CD4-positive, CD25-positive, alpha-beta regulatory T cell (primary cell): ENCODE measurements at regions not wholly inside any gene's neighbourhood (a gene's known extent, or its start where the extent isn't known, plus 50 kb on each side); places are given as distances from the start of the nearest gene placed in this dataset.

ENCODE experiments used
- ATAC-seq, 2 donors: fragments of 150-1000 bp; cut with Tn5 transposase; one replicate each; pipeline ENCODE4 v1.10.0; 2021; ENCODE audit warnings: low read depth in 2 of 2, moderate number of reproducible peaks in 2 of 2, moderate library complexity in 1 of 2
- DNase-seq, 3 donors: peaks; one replicate each; pipeline versions ENCODE4 v3.0.0 to v3.0.0-alpha.2; 2012 to 2022; ENCODE audit warnings: mixed read lengths in 1 of 3
- H3K27ac ChIP-seq: one replicate; pipeline ENCODE4 v1.7.0; 2013; ENCODE audit warnings: mild to moderate bottlenecking, low read length; ENCODE audit not compliant: insufficient read depth, poor library complexity, severe bottlenecking
- H3K27me3 ChIP-seq: one replicate; pipeline ENCODE4 v1.7.0; 2013; ENCODE audit warnings: low read length; ENCODE audit not compliant: control insufficient read depth, insufficient read depth
- H3K36me3 ChIP-seq: one replicate; pipeline ENCODE4 v1.7.0; 2013; ENCODE audit warnings: mild to moderate bottlenecking, low read length, moderate library complexity; ENCODE audit not compliant: control insufficient read depth, insufficient read depth
- H3K4me1 ChIP-seq: 2 replicates; pipeline ENCODE4 v1.7.0; 2013; ENCODE audit warnings: mild to moderate bottlenecking, low read length; ENCODE audit not compliant: insufficient read depth, control insufficient read depth, poor library complexity, severe bottlenecking
- H3K4me3 ChIP-seq: one replicate; pipeline ENCODE4 v1.7.0; 2013; ENCODE audit warnings: low read depth, mild to moderate bottlenecking, low read length, moderate library complexity
- H3K9me3 ChIP-seq, 2 experiments: 1 replicate in 1 of 2; 2 replicates in 1 of 2; pipeline ENCODE4 v1.7.0; 2013; ENCODE audit warnings: low read length in 2 of 2, mild to moderate bottlenecking in 1 of 2, moderate library complexity in 1 of 2; ENCODE audit not compliant: control insufficient read depth in 2 of 2
- H3K27ac Mint-ChIP-seq, 3 donors: one replicate each; pipeline ENCODE4 v1.8.0; 2020 to 2022; ENCODE audit warnings: mild to moderate bottlenecking in 3 of 3, mixed read lengths in 3 of 3, moderate library complexity in 2 of 3
- H3K27me3 Mint-ChIP-seq: one replicate; pipeline ENCODE4 v1.8.0; 2022; ENCODE audit warnings: mild to moderate bottlenecking, mixed read lengths
- H3K36me3 Mint-ChIP-seq: one replicate; pipeline ENCODE4 v1.8.0; 2020; ENCODE audit warnings: mixed read lengths
- H3K4me1 Mint-ChIP-seq, 4 donors: one replicate each; pipeline ENCODE4 v1.8.0; 2020 to 2022; ENCODE audit warnings: mixed read lengths in 4 of 4, mild to moderate bottlenecking in 1 of 4
- H3K4me3 Mint-ChIP-seq, 4 donors: one replicate each; pipeline ENCODE4 v1.8.0; 2020 to 2022; ENCODE audit warnings: mild to moderate bottlenecking in 4 of 4, mixed read lengths in 4 of 4, moderate library complexity in 3 of 4
- H3K9me3 Mint-ChIP-seq, 7 donors: one replicate each; pipeline ENCODE4 v1.8.0; 2020 to 2022; ENCODE audit warnings: mixed read lengths in 7 of 7, mild to moderate bottlenecking in 3 of 7, moderate library complexity in 2 of 7

DNA sequence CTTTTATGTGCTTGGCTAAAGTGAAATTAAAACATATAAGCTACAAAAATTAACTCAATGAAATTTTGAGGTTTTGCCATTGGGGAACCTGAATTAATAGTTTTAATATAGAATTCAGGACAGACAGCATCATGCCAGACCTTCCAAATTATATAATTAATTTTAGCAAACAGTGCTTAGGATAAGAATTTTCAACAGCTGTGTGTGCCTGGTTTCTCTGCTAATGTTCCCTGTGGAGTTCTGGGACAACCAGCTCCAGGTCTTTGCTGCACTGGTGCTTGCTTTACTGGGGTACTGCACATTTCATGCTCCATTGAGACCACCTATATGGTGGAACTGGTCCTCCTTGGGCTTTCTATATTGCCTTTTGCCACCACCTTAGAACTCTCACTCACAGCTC is 199.5 kb downstream of the NDFIP2 start:
- Mint-ChIP-seq H3K27me3 (no peaks in the 10 kb centered on the region), H3K9me3 (peaks cover 0 to 12% (median 2%) of the 10 kb centered on the region in 7 donors), H3K36me3 (no peaks in the 10 kb centered on the region), H3K4me3 (no peak overlapping the region), H3K27ac (no peak overlapping the region), H3K4me1 (no peaks in the 10 kb centered on the region)
- no peaks in the 10 kb centered on the region for H3K36me3 ChIP-seq
- no peaks in the 10 kb centered on the region for H3K4me1 ChIP-seq
- no peaks in the 10 kb centered on the region for H3K9me3 ChIP-seq
- no peak overlapping the region for H3K4me3 ChIP-seq
- DNase-seq (no peak), ATAC-seq (no peak)
- no peaks in the 10 kb centered on the region for H3K27me3 ChIP-seq
- no peak overlapping the region for H3K27ac ChIP-seq

DNA sequence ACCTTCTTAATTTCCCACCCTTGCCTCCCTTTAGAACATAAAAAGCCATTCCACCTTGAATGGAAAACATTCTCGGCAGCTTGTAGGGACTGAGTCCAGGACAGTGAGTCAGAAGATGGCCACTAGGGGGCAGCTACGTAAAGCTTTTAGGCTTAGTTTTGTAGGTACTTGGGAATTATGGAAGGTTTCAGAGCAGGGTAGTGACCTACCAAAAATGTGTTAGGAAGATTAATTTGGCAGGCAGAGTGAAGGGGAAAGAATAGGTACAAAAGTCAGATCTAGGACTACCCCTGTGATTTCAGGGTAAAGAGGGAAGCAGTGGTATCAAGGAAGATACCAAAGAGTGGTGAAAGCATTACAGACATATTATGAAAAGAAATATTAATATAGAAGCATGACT is 198.4 kb downstream of the NDFIP2 start:
- DNase-seq: peak in 1 of 3 donors; percentile 43
- H3K27ac ChIP-seq: no peak overlapping the region
- no peak for ATAC-seq
- no peak overlapping the region for H3K27ac Mint-ChIP-seq
- no peaks in the 10 kb centered on the region for H3K27me3 ChIP-seq
- H3K4me3 ChIP-seq: no peak overlapping the region
- no peaks in the 10 kb centered on the region for H3K9me3 ChIP-seq
- no peaks in the 10 kb centered on the region for H3K27me3 Mint-ChIP-seq
- H3K9me3 Mint-ChIP-seq: peaks cover 0 to 7% (median 2%) of the 10 kb centered on the region in 7 donors
- no peaks in the 10 kb centered on the region for H3K36me3 Mint-ChIP-seq
- no peaks in the 10 kb centered on the region for H3K36me3 ChIP-seq
- H3K4me1 ChIP-seq: no peaks in the 10 kb centered on the region
- no peak overlapping the region for H3K4me3 Mint-ChIP-seq
- no peaks in the 10 kb centered on the region for H3K4me1 Mint-ChIP-seq

DNA sequence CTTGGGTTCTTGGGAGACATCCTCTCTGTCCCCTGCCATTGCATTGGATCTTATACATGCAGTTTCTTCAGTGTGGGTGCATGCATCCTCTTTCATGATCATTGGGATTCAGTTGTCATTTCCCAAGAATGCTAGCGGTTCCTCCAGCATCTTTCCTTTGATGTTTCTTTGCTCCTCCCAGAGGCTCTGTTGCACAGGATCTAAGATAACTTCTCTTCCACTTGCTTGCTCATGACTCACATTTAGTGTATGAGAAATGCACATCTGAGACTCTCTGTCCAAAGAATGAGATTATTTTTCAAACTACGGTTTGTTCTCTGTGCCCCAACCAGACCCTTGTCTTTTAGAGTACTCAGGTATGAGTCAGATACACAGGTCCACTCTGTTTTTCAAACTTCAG is 197.1 kb downstream of the NDFIP2 start:
- DNase-seq (no peak), ATAC-seq (no peak)
- peaks cover 0 to 4% (median 2%) of the 10 kb centered on the region in 7 donors for H3K9me3 Mint-ChIP-seq
- no peaks in the 10 kb centered on the region for H3K4me1 Mint-ChIP-seq
- Histone ChIP-seq H3K27ac (no peak overlapping the region), H3K4me3 (no peak overlapping the region), H3K36me3 (no peaks in the 10 kb centered on the region), H3K9me3 (no peaks in the 10 kb centered on the region), H3K27me3 (no peaks in the 10 kb centered on the region), H3K4me1 (no peaks in the 10 kb centered on the region)
- no peaks in the 10 kb centered on the region for H3K36me3 Mint-ChIP-seq
- H3K27ac Mint-ChIP-seq: no peak overlapping the region
- no peak overlapping the region for H3K4me3 Mint-ChIP-seq
- H3K27me3 Mint-ChIP-seq: no peaks in the 10 kb centered on the region

GRCh38 chr13:79675931-79676660 is 195.1 kb downstream of the NDFIP2 start:
- no peaks in the 10 kb centered on the region for H3K27me3 ChIP-seq
- H3K4me3 ChIP-seq: no peak overlapping the region
- no peak for ATAC-seq
- no peaks in the 10 kb centered on the region for H3K27me3 Mint-ChIP-seq
- H3K4me3 Mint-ChIP-seq: no peak overlapping the region
- H3K9me3 Mint-ChIP-seq: peaks cover 0 to 2% (median 0%) of the 10 kb centered on the region in 7 donors
- no peaks in the 10 kb centered on the region for H3K36me3 Mint-ChIP-seq
- no peaks in the 10 kb centered on the region for H3K36me3 ChIP-seq
- H3K4me1 Mint-ChIP-seq: no peaks in the 10 kb centered on the region
- no peaks in the 10 kb centered on the region for H3K4me1 ChIP-seq
- H3K9me3 ChIP-seq: no peaks in the 10 kb centered on the region
- no peak overlapping the region for H3K27ac Mint-ChIP-seq
- no peak overlapping the region for H3K27ac ChIP-seq
- no peak for DNase-seq

- Mint-ChIP-seq H3K27me3 (no peaks in the 10 kb centered on the region), H3K27ac (no peak overlapping the region), H3K4me3 (peak overlapping the region in 1 of 4 donors; percentile 12), H3K36me3 (no peaks in the 10 kb centered on the region), H3K9me3 (peaks cover 0 to 2% (median 0%) of the 10 kb centered on the region in 7 donors), H3K4me1 (no peaks in the 10 kb centered on the region)
- no peaks in the 10 kb centered on the region for H3K9me3 ChIP-seq
- H3K27me3 ChIP-seq: no peaks in the 10 kb centered on the region
- no peaks in the 10 kb centered on the region for H3K4me1 ChIP-seq
- H3K4me3 ChIP-seq: no peak overlapping the region
- DNase-seq (no peak), ATAC-seq (no peak)
- H3K36me3 ChIP-seq: no peaks in the 10 kb centered on the region
- H3K27ac ChIP-seq: no peak overlapping the region
These were observed 194.0 kb downstream of the NDFIP2 start for GRCh38 chr13:79674765-79675515.

- H3K9me3 Mint-ChIP-seq: peaks cover 0 to 5% (median 0%) of the 10 kb centered on the region in 7 donors
- no peaks in the 10 kb centered on the region for H3K36me3 Mint-ChIP-seq
- no peaks in the 10 kb centered on the region for H3K4me1 ChIP-seq
These were observed 193.0 kb downstream of the NDFIP2 start for GRCh38 chr13:79673993-79674377.

GRCh38 chr13:79673310-79673992 is 192.5 kb downstream of the NDFIP2 start:
- Histone ChIP-seq H3K27me3 (no peaks in the 10 kb centered on the region), H3K4me1 (no peaks in the 10 kb centered on the region), H3K36me3 (no peaks in the 10 kb centered on the region), H3K27ac (no peak overlapping the region), H3K9me3 (no peaks in the 10 kb centered on the region), H3K4me3 (no peak overlapping the region)
- no peaks in the 10 kb centered on the region for H3K36me3 Mint-ChIP-seq
- no peak overlapping the region for H3K27ac Mint-ChIP-seq
- H3K27me3 Mint-ChIP-seq: no peaks in the 10 kb centered on the region
- H3K4me3 Mint-ChIP-seq: no peak overlapping the region
- no peaks in the 10 kb centered on the region for H3K4me1 Mint-ChIP-seq
- no peak for ATAC-seq
- peaks cover 0 to 5% (median under 1%) of the 10 kb centered on the region in 7 donors for H3K9me3 Mint-ChIP-seq
- no peak for DNase-seq

More at GRCh38 chr13:79673993-79674377, 193.0 kb downstream of the NDFIP2 start:
- Histone ChIP-seq H3K27me3 (no peaks in the 10 kb centered on the region), H3K36me3 (no peaks in the 10 kb centered on the region), H3K4me3 (no peak overlapping the region), H3K9me3 (no peaks in the 10 kb centered on the region), H3K27ac (no peak overlapping the region)
- Mint-ChIP-seq H3K27me3 (no peaks in the 10 kb centered on the region), H3K4me3 (no peak overlapping the region), H3K27ac (peak overlapping the region in 1 of 3 donors; percentile 8), H3K4me1 (no peaks in the 10 kb centered on the region)
- DNase-seq (no peak), ATAC-seq (no peak)
